ENCODE measurements at regions not wholly inside any gene's neighbourhood (a gene's known extent, or its start where the extent isn't known, plus 50 kb on each side); places are given as distances from the start of the nearest gene placed in this dataset.

- TF ChIP-seq CTCF (IDR thresholded peaks at IDR 0.05), result no peak
- TF ChIP-seq POLR2AphosphoS5 (IDR thresholded peaks at IDR 0.05; ENCODE audit: insufficient read depth in 1 of 2, low read depth in 1 of 2), result no peak
Measured at GRCh38 chr3:59510576-59510975, 460.8 kb upstream of the CFAP20DC start.

Measured in vagina (tissue), 2 donors.